ENCODE measurements at regions not wholly inside any gene's neighbourhood (a gene's known extent, or its start where the extent isn't known, plus 50 kb on each side); places are given as distances from the start of the nearest gene placed in this dataset.

DNA sequence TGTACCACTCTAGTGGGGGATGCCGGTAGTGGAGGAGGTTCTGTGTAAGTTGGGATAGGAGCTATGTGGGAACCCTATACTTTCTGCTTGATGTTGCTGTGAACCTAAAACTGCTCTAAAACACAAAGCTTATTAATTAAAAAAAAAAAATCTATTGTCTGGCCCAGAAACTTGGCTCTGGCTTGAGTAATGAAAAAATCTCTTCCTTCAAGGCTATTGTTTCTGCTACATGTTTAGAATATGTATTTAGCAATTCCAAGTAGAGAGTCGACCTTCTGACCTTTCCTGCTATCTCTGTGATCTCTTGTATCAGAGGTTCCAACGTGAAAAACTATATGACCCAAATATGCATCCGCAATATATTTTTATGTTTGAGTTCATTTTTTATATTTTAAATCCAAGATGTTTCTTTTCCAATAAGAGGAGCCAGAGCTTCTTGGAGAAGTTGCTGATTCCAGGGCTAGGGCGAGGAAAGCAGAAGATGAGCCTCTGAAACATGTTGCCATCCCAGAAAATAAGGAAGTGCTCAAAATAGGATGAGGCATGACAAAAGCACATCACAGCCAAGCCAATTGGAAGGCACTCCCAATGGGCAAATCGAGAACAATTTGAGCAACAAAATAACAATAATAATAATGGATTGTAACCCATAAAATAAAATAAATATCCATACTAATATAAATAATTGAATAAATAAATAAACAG lies 184.6 kb upstream of the TMEM260 start:
- TF ChIP-seq CTCF (IDR thresholded peaks at IDR 0.05; ENCODE audit: borderline replicate concordance, extremely low read depth, low read length, poor library complexity, severe bottlenecking) (no peak), EZH2 (IDR thresholded peaks at IDR 0.05; ENCODE audit: borderline replicate concordance, low read depth, low read length, severe bottlenecking) (no peak)

Measured in DND-41 (cell line).